Suprapubic skin (tissue), 3 donors: ENCODE measurements at regions not wholly inside any gene's neighbourhood (a gene's known extent, or its start where the extent isn't known, plus 50 kb on each side); places are given as distances from the start of the nearest gene placed in this dataset.

ENCODE experiments used
- CTCF ChIP-seq, 2 donors: fragments of 200-600 bp in 1 of 2; fragments of 450-650 bp in 1 of 2; sonication (generic) in 1 of 2; IDR thresholded peaks; one replicate each; pipeline ENCODE4 v1.5.1; 2016 to 2019; ENCODE audit warnings: antibody characterized with exemption in 2 of 2, mild to moderate bottlenecking in 1 of 2, moderate library complexity in 1 of 2
- EP300 ChIP-seq: sonication (generic); formaldehyde crosslinking; IDR thresholded peaks from one replicate; pipeline ENCODE4 v1.6.1; 2017; ENCODE audit warnings: antibody characterized with exemption
- POLR2A ChIP-seq, 2 donors: fragments of 450-650 bp; IDR thresholded peaks; one replicate each; pipeline ENCODE4 v1.6.1; 2017; ENCODE audit warnings: antibody characterized with exemption in 2 of 2, mild to moderate bottlenecking in 2 of 2, moderate library complexity in 2 of 2

GRCh38 chr5:17413691-17414090 lies 84.3 kb upstream of the TAF11L2 start:
- no peak for TF ChIP-seq CTCF (IDR thresholded peaks at IDR 0.05)
- no peak for TF ChIP-seq POLR2A (IDR thresholded peaks at IDR 0.05)
- TF ChIP-seq EP300: no peak
